Thyroid gland (tissue), 4 donors: ENCODE measurements at regions not wholly inside any gene's neighbourhood (a gene's known extent, or its start where the extent isn't known, plus 50 kb on each side); places are given as distances from the start of the nearest gene placed in this dataset.

ENCODE experiments used
- CTCF ChIP-seq, 6 experiments: fragments of 200-600 bp in 3 of 6; fragments of 450-650 bp in 3 of 6; sonication (generic) in 3 of 6; IDR thresholded peaks; one replicate each; pipeline ENCODE4 v1.5.1; 2016 to 2019; ENCODE audit warnings: antibody characterized with exemption in 6 of 6, mild to moderate bottlenecking in 2 of 6, inconsistent platforms in 1 of 6, moderate library complexity in 1 of 6
- POLR2A ChIP-seq, 2 donors: fragments of 450-650 bp; IDR thresholded peaks; one replicate each; pipeline ENCODE4 v1.6.1; 2017; ENCODE audit warnings: antibody characterized with exemption in 2 of 2, mild to moderate bottlenecking in 2 of 2, moderate library complexity in 1 of 2

GRCh38 chr6:27593200-27593818 is 120.4 kb upstream of the ZNF184 start:
- no peak for TF ChIP-seq POLR2A (IDR thresholded peaks at IDR 0.05)
- TF ChIP-seq CTCF (IDR thresholded peaks at IDR 0.05): no peak
